Stimulated activated memory B cell treated with anti-CD40 and anti-IgM and Interleukin-4, amounts not matched to agents 10 μg/mL and 1 μg/mL and 100 μg/mL, for 72 hours (primary cell): ENCODE measurements at regions not wholly inside any gene's neighbourhood (a gene's known extent, or its start where the extent isn't known, plus 50 kb on each side); places are given as distances from the start of the nearest gene placed in this dataset.
"Not testable (repeated sequence)": the region's sequence is repeated elsewhere in the genome, so short reads cannot be mapped to it uniquely, and the experiment has no call there.

ENCODE experiments used
- ATAC-seq: fragments of 150-1000 bp; cut with Tn5 transposase; 2 replicates; pipeline ENCODE4 v1.10.0; 2021
- H3K27ac Mint-ChIP-seq: one replicate; pipeline ENCODE4 v1.8.0; 2022; ENCODE audit warnings: mild to moderate bottlenecking, mixed read lengths
- H3K27me3 Mint-ChIP-seq: one replicate; pipeline ENCODE4 v1.8.0; 2022; ENCODE audit warnings: mixed read lengths
- H3K36me3 Mint-ChIP-seq: one replicate; pipeline ENCODE4 v1.8.0; 2022; ENCODE audit warnings: mixed read lengths
- H3K4me1 Mint-ChIP-seq: one replicate; pipeline ENCODE4 v1.8.0; 2022; ENCODE audit warnings: mixed read lengths
- H3K4me3 Mint-ChIP-seq: one replicate; pipeline ENCODE4 v1.8.0; 2022; ENCODE audit warnings: mild to moderate bottlenecking, moderate library complexity, mixed read lengths
- H3K9me3 Mint-ChIP-seq: one replicate; pipeline ENCODE4 v1.8.0; 2022; ENCODE audit warnings: mixed read lengths

GRCh38 chr6:68031054-68031453 is 604.0 kb upstream of the ADGRB3 start:
- H3K27me3 Mint-ChIP-seq: no peaks in the 10 kb centered on the region
- H3K4me3 Mint-ChIP-seq: no peak overlapping the region
- H3K36me3 Mint-ChIP-seq: no peaks in the 10 kb centered on the region
- no peaks in the 10 kb centered on the region for H3K4me1 Mint-ChIP-seq
- peaks cover 5% of the 10 kb centered on the region for H3K9me3 Mint-ChIP-seq
- H3K27ac Mint-ChIP-seq: no peak overlapping the region
- ATAC-seq: no peak

GRCh38 chr6:68026483-68026882 is 608.6 kb upstream of the ADGRB3 start:
- no peak overlapping the region for H3K27ac Mint-ChIP-seq
- H3K36me3 Mint-ChIP-seq: no peaks in the 10 kb centered on the region
- H3K4me3 Mint-ChIP-seq: no peak overlapping the region
- no peaks in the 10 kb centered on the region for H3K4me1 Mint-ChIP-seq
- H3K27me3 Mint-ChIP-seq: no peaks in the 10 kb centered on the region
- ATAC-seq: no peak
- peaks cover 14% of the 10 kb centered on the region for H3K9me3 Mint-ChIP-seq

GRCh38 chr6:68025764-68026163 is 609.3 kb upstream of the ADGRB3 start:
- H3K9me3 Mint-ChIP-seq: peaks cover 14% of the 10 kb centered on the region
- ATAC-seq: no peak
- no peak overlapping the region for H3K27ac Mint-ChIP-seq
- H3K4me1 Mint-ChIP-seq: no peaks in the 10 kb centered on the region
- H3K27me3 Mint-ChIP-seq: no peaks in the 10 kb centered on the region
- H3K36me3 Mint-ChIP-seq: no peaks in the 10 kb centered on the region
- no peak overlapping the region for H3K4me3 Mint-ChIP-seq

GRCh38 chr6:68024570-68025269 is 610.4 kb upstream of the ADGRB3 start:
- Mint-ChIP-seq H3K27ac (no peak overlapping the region), H3K36me3 (no peaks in the 10 kb centered on the region), H3K4me1 (no peaks in the 10 kb centered on the region), H3K4me3 (no peak overlapping the region), H3K9me3 (peaks cover 14% of the 10 kb centered on the region), H3K27me3 (no peaks in the 10 kb centered on the region)
- no peak for ATAC-seq

GRCh38 chr6:68022968-68023367 is 612.1 kb upstream of the ADGRB3 start:
- not testable (repeated sequence) for H3K27me3 Mint-ChIP-seq

GRCh38 chr6:68013780-68014515 is 621.1 kb upstream of the ADGRB3 start:
- Mint-ChIP-seq H3K27me3 (no peaks in the 10 kb centered on the region), H3K36me3 (no peaks in the 10 kb centered on the region), H3K4me1 (no peaks in the 10 kb centered on the region), H3K27ac (no peak overlapping the region), H3K9me3 (peaks cover 13% of the 10 kb centered on the region), H3K4me3 (no peak overlapping the region)
- ATAC-seq: no peak

More at GRCh38 chr6:68022968-68023367, 612.1 kb upstream of the ADGRB3 start:
- H3K4me3 Mint-ChIP-seq, H3K36me3 Mint-ChIP-seq, H3K4me1 Mint-ChIP-seq, ATAC-seq, H3K27ac Mint-ChIP-seq: not testable (repeated sequence)
- peaks cover 14% of the 10 kb centered on the region for H3K9me3 Mint-ChIP-seq

- H3K27ac Mint-ChIP-seq: no peak overlapping the region
- H3K27me3 Mint-ChIP-seq: no peaks in the 10 kb centered on the region
- no peak for ATAC-seq
- no peaks in the 10 kb centered on the region for H3K36me3 Mint-ChIP-seq
- H3K9me3 Mint-ChIP-seq: peaks cover 13% of the 10 kb centered on the region
- no peaks in the 10 kb centered on the region for H3K4me1 Mint-ChIP-seq
- no peak overlapping the region for H3K4me3 Mint-ChIP-seq
These were observed 622.3 kb upstream of the ADGRB3 start for GRCh38 chr6:68012822-68013221.

- H3K36me3 Mint-ChIP-seq: no peaks in the 10 kb centered on the region
- H3K27me3 Mint-ChIP-seq: no peaks in the 10 kb centered on the region
- no peak for ATAC-seq
- H3K4me1 Mint-ChIP-seq: no peaks in the 10 kb centered on the region
- no peak overlapping the region for H3K27ac Mint-ChIP-seq
- H3K9me3 Mint-ChIP-seq: peaks cover 13% of the 10 kb centered on the region
- no peak overlapping the region for H3K4me3 Mint-ChIP-seq
These were observed 624.1 kb upstream of the ADGRB3 start for GRCh38 chr6:68010936-68011335.

GRCh38 chr6:68008445-68008844 is 626.6 kb upstream of the ADGRB3 start:
- Mint-ChIP-seq H3K27ac (no peak overlapping the region), H3K4me1 (no peaks in the 10 kb centered on the region), H3K36me3 (no peaks in the 10 kb centered on the region), H3K4me3 (no peak overlapping the region), H3K27me3 (no peaks in the 10 kb centered on the region), H3K9me3 (peaks cover 13% of the 10 kb centered on the region)
- ATAC-seq: no peak

GRCh38 chr6:68007717-68008116 is 627.4 kb upstream of the ADGRB3 start:
- Mint-ChIP-seq H3K9me3 (peaks cover 8% of the 10 kb centered on the region), H3K27me3 (no peaks in the 10 kb centered on the region), H3K4me1 (no peaks in the 10 kb centered on the region), H3K27ac (no peak overlapping the region), H3K36me3 (no peaks in the 10 kb centered on the region), H3K4me3 (no peak overlapping the region)
- ATAC-seq: no peak

- no peaks in the 10 kb centered on the region for H3K27me3 Mint-ChIP-seq
- H3K36me3 Mint-ChIP-seq: no peaks in the 10 kb centered on the region
- no peak for ATAC-seq
- no peak overlapping the region for H3K4me3 Mint-ChIP-seq
- H3K4me1 Mint-ChIP-seq: no peaks in the 10 kb centered on the region
- H3K9me3 Mint-ChIP-seq: peaks cover 3% of the 10 kb centered on the region
- H3K27ac Mint-ChIP-seq: no peak overlapping the region
These were observed 648.3 kb upstream of the ADGRB3 start for GRCh38 chr6:67986694-67987232.

GRCh38 chr6:67976486-67976885 is 658.6 kb upstream of the ADGRB3 start:
- no peak for ATAC-seq
- Mint-ChIP-seq H3K36me3 (no peaks in the 10 kb centered on the region), H3K4me1 (no peaks in the 10 kb centered on the region), H3K27ac (no peak overlapping the region), H3K4me3 (no peak overlapping the region), H3K9me3 (peaks cover 7% of the 10 kb centered on the region), H3K27me3 (no peaks in the 10 kb centered on the region)

GRCh38 chr6:67974931-67975330 is 660.2 kb upstream of the ADGRB3 start:
- Mint-ChIP-seq H3K27me3 (no peaks in the 10 kb centered on the region), H3K4me1 (no peaks in the 10 kb centered on the region), H3K27ac (no peak overlapping the region), H3K4me3 (no peak overlapping the region), H3K9me3 (peaks cover 4% of the 10 kb centered on the region), H3K36me3 (no peaks in the 10 kb centered on the region)
- ATAC-seq: no peak

GRCh38 chr6:67971812-67972211 is 663.3 kb upstream of the ADGRB3 start:
- H3K4me1 Mint-ChIP-seq: no peaks in the 10 kb centered on the region
- no peaks in the 10 kb centered on the region for H3K9me3 Mint-ChIP-seq
- ATAC-seq: no peak
- no peak overlapping the region for H3K27ac Mint-ChIP-seq
- no peaks in the 10 kb centered on the region for H3K36me3 Mint-ChIP-seq
- H3K4me3 Mint-ChIP-seq: no peak overlapping the region
- H3K27me3 Mint-ChIP-seq: no peaks in the 10 kb centered on the region

GRCh38 chr6:67966830-67967229 is 668.3 kb upstream of the ADGRB3 start:
- ATAC-seq: no peak
- Mint-ChIP-seq H3K27me3 (no peaks in the 10 kb centered on the region), H3K36me3 (no peaks in the 10 kb centered on the region), H3K4me1 (no peaks in the 10 kb centered on the region), H3K4me3 (no peak overlapping the region), H3K9me3 (no peaks in the 10 kb centered on the region), H3K27ac (no peak overlapping the region)

- no peak for ATAC-seq
- Mint-ChIP-seq H3K4me1 (no peaks in the 10 kb centered on the region), H3K27me3 (no peaks in the 10 kb centered on the region), H3K36me3 (no peaks in the 10 kb centered on the region), H3K4me3 (no peak overlapping the region), H3K27ac (no peak overlapping the region), H3K9me3 (peaks cover 10% of the 10 kb centered on the region)
These were observed 678.7 kb upstream of the ADGRB3 start for GRCh38 chr6:67956352-67956751.
